ENCODE measurements at regions not wholly inside any gene's neighbourhood (a gene's known extent, or its start where the extent isn't known, plus 50 kb on each side); places are given as distances from the start of the nearest gene placed in this dataset.

- TF ChIP-seq, protein P1, sequence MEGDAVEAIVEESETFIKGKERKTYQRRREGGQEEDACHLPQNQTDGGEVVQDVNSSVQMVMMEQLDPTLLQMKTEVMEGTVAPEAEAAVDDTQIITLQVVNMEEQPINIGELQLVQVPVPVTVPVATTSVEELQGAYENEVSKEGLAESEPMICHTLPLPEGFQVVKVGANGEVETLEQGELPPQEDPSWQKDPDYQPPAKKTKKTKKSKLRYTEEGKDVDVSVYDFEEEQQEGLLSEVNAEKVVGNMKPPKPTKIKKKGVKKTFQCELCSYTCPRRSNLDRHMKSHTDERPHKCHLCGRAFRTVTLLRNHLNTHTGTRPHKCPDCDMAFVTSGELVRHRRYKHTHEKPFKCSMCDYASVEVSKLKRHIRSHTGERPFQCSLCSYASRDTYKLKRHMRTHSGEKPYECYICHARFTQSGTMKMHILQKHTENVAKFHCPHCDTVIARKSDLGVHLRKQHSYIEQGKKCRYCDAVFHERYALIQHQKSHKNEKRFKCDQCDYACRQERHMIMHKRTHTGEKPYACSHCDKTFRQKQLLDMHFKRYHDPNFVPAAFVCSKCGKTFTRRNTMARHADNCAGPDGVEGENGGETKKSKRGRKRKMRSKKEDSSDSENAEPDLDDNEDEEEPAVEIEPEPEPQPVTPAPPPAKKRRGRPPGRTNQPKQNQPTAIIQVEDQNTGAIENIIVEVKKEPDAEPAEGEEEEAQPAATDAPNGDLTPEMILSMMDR (IDR thresholded peaks at IDR 0.05; ENCODE audit: low read depth, low read length) = no peak
- TF ChIP-seq EZH2phosphoT487 (IDR thresholded peaks at IDR 0.05; ENCODE audit: low read depth) = no peak
Observed at GRCh38 chr10:56905051-56905450, 544.0 kb upstream of the ZWINT start.

Data from OCI-LY3 (cell line).